ENCODE measurements at regions not wholly inside any gene's neighbourhood (a gene's known extent, or its start where the extent isn't known, plus 50 kb on each side); places are given as distances from the start of the nearest gene placed in this dataset.

DNA sequence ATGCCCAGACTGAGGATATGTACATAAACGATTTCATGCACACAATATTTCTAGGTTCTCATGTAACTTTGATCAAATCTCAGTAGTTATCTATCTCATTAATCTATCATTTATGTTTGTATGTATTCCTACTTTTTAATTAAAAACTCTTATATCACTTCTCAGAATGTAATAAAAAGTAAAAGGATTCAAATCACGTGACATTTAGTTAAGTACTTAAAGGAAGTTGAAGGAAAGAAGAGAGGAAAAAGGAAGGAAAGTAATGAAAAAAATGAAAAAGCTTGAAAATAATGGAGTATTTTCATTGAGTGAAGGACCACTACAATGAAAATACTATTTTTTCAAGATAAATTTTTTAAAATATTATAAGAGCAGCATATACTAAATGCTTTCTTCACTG lies 535.3 kb downstream of the PRDM9 start:
- TF ChIP-seq, protein P1, sequence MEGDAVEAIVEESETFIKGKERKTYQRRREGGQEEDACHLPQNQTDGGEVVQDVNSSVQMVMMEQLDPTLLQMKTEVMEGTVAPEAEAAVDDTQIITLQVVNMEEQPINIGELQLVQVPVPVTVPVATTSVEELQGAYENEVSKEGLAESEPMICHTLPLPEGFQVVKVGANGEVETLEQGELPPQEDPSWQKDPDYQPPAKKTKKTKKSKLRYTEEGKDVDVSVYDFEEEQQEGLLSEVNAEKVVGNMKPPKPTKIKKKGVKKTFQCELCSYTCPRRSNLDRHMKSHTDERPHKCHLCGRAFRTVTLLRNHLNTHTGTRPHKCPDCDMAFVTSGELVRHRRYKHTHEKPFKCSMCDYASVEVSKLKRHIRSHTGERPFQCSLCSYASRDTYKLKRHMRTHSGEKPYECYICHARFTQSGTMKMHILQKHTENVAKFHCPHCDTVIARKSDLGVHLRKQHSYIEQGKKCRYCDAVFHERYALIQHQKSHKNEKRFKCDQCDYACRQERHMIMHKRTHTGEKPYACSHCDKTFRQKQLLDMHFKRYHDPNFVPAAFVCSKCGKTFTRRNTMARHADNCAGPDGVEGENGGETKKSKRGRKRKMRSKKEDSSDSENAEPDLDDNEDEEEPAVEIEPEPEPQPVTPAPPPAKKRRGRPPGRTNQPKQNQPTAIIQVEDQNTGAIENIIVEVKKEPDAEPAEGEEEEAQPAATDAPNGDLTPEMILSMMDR (conservative IDR thresholded peaks at IDR 0.05 in 1 of 2, IDR thresholded peaks at IDR 0.05 in 1 of 2; ENCODE audit: low read depth in 1 of 2, low read length in 2 of 2): no peak
- TF ChIP-seq EZH2 (IDR thresholded peaks at IDR 0.05; ENCODE audit: low read length, missing control alignments): no peak

Data from fibroblast of lung (primary cell).